SK-N-MC (cell line): ENCODE measurements at regions not wholly inside any gene's neighbourhood (a gene's known extent, or its start where the extent isn't known, plus 50 kb on each side); places are given as distances from the start of the nearest gene placed in this dataset.

Experiments
- DNase-seq: peaks from one replicate; pipeline ENCODE4 v3.0.0-alpha.2; 2011; ENCODE audit warnings: low read depth, low spot score
- H3K27ac ChIP-seq: fragments of 200-600 bp; sonication (generic); 2 replicates; pipeline ENCODE4 v1.5.1; 2016; ENCODE audit warnings: mixed run types
- H3K36me3 ChIP-seq: fragments of 200-600 bp; sonication (generic); 2 replicates; pipeline ENCODE4 v1.6.1; 2017; ENCODE audit warnings: antibody characterized with exemption, low read length, mixed read lengths; ENCODE audit not compliant: insufficient read depth
- H3K4me3 ChIP-seq: fragments of 200-600 bp; sonication (generic); 2 replicates; pipeline ENCODE4 v1.5.1; 2016
- H3K9ac ChIP-seq: fragments of 200-600 bp; sonication (generic); 2 replicates; pipeline ENCODE4 v1.8.0; 2017; ENCODE audit warnings: mixed run types, mixed read lengths; ENCODE audit not compliant: insufficient read length
- H3K9me3 ChIP-seq: fragments of 200-600 bp; sonication (generic); 2 replicates; pipeline ENCODE4 v1.6.1; 2017; ENCODE audit warnings: low read depth, mild to moderate bottlenecking, antibody characterized with exemption, low read length, moderate library complexity, mixed read lengths
- EZH2 ChIP-seq: fragments of 200-600 bp; sonication (generic); IDR thresholded peaks from one replicate; pipeline ENCODE4 v1.6.1; 2017; ENCODE audit warnings: antibody characterized with exemption
- FOXP2 ChIP-seq: optimal IDR thresholded peaks from 2 replicates; pipeline ENCODE3; 2011; ENCODE audit warnings: mild to moderate bottlenecking, moderate library complexity; ENCODE audit not compliant: insufficient read depth; ENCODE audit errors: extremely low read length, control extremely low read depth
- POLR2AphosphoS5 ChIP-seq: IDR thresholded peaks from 2 replicates; pipeline ENCODE4 v1.6.1; 2012; ENCODE audit warnings: mild to moderate bottlenecking, low read depth, low read length, borderline replicate concordance

DNA sequence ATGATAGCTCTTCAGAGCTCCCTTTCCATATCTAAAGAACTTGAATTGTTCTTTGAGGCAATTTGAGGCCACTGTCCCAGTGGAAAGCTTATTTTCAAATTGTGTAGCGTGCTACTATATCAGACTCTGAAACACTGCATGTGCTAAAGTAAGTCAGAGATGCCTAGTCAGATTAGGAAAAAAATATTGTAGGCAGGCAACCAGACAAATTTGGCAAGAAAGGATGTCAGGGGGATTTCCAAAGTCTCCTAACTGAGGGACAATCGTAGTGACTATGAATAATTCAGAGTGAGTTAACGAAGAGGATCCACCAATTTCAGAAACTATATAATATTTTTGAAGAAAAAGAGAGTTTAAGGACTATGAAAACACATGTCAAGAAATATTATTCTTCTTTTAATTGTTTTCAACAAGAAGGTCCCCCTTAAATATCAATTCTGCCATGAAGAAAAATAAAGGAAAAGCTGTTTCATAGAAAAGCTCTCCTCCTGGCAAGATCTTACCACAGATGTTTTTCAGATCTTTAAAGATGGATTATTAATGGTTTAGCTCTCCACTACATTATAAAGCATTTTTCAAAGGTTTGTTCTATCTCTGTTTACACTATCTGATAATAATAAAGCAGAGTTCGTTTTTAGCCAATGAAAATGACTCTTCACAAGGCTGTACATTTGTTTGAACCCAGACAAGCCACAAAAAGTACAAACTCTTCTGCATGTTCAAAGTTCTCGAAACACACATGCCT, 273.5 kb upstream of the PTGER4 start:
- Histone ChIP-seq H3K36me3 (no peaks in the 10 kb centered on the region), H3K9me3 (no peaks in the 10 kb centered on the region), H3K4me3 (no peak overlapping the region), H3K9ac (no peak overlapping the region), H3K27ac (no peak overlapping the region)
- DNase-seq, result no peak
- TF ChIP-seq FOXP2, result no peak
- no peak for TF ChIP-seq POLR2AphosphoS5
- no peak for TF ChIP-seq EZH2

DNA sequence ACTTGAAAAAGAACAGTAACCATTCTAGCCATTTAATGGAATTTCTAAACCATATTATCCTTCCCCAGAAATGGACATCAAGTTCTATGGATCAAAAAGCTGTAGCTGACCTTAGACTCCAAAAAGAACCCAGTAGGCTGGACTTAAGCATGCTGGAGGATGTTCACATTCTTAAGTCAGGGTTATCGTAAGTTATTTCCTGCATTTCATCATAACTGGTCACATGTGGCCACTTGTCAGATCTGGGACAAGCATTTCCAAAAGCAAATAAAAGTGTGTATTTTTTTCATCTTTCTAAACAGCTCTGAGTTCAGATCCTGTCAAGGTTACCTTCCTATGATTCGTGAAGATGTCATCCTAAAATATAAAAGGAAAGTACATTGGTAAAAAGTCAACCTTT, 274.5 kb upstream of the PTGER4 start:
- no peak overlapping the region for H3K27ac ChIP-seq
- DNase-seq, result no peak
- H3K9ac ChIP-seq, result no peak overlapping the region
- TF ChIP-seq EZH2 (no peak), POLR2AphosphoS5 (no peak), FOXP2 (no peak)
- no peaks in the 10 kb centered on the region for H3K9me3 ChIP-seq
- H3K4me3 ChIP-seq, result no peak overlapping the region
- no peaks in the 10 kb centered on the region for H3K36me3 ChIP-seq

DNA sequence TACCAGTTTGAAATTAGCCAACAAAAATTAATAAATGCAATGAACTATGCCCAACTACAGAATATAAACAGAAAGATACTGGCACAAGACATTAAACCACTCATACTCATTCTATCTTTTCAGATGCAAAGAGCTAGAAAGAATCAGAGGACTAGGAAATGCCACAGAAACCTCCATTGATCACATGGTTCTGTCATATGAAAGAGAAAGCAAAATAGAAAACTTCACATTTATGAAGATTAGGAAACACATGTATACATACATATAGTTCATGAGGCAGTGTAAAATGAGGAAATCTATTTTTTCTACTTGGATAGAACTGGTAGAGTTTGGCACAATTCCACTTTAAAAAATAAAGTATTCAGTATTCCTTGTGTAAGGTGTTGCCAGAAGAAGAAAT, 275.1 kb upstream of the PTGER4 start:
- Histone ChIP-seq H3K4me3 (no peak overlapping the region), H3K27ac (no peak overlapping the region), H3K9ac (no peak overlapping the region), H3K9me3 (no peaks in the 10 kb centered on the region), H3K36me3 (no peaks in the 10 kb centered on the region)
- DNase-seq, result no peak
- no peak for TF ChIP-seq EZH2

DNA sequence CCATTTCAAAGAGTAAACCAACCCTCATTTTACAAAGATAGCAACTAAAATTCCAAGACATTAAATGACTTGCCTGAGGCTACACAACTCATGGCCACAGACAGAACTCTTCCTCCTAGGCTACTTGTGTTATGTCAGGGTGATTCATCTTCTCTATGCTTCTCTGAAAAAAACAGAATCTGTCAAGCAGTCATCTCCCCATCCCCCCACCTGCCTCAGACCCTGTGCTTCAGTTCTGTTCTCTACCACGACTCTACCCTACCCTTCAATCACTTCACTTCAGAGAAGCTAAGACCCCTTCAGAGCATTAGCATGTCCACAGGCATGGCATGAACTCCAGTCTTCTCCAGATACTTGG, 277.7 kb upstream of the PTGER4 start:
- Histone ChIP-seq H3K9ac (no peak overlapping the region), H3K36me3 (no peaks in the 10 kb centered on the region), H3K4me3 (no peak overlapping the region), H3K9me3 (no peaks in the 10 kb centered on the region), H3K27ac (no peak overlapping the region)
- TF ChIP-seq FOXP2, result no peak
- no peak for TF ChIP-seq EZH2
- no peak for TF ChIP-seq POLR2AphosphoS5
- no peak for DNase-seq

DNA sequence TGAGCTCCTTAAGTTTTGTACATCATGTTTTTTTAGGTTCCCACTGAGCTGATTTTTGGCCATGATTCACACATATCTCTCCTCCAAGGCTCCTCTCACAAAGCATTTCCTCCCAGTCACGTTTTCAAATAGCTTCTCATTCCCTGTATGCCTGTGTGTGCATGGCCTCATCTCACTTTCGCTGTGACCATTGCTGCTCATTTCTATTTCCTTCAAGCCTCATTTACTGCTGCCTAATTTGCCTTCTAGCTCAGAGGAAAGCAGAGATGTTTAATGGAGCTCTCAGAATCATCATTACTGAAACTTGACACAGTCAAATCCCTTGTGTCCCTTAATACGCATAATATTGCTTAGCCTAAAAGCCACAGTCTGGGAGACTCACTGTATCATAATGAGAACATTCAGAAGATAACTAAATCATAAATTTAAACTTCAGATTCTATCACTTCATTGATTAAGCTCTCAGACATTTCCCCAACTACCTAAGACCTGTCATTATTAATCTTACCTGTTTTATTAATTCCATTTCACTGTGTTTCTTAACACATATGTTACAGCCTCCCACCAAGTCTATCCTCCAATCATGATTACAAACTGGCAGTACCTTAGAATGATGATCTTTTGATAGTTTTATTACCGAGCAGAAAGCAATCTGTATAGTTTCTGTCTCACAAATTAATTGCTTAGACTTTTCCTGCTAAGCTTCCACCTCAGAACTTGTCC, 278.3 kb upstream of the PTGER4 start:
- H3K36me3 ChIP-seq, result no peaks in the 10 kb centered on the region
- H3K4me3 ChIP-seq, result no peak overlapping the region
- TF ChIP-seq EZH2, result no peak
- TF ChIP-seq POLR2AphosphoS5, result no peak
- no peak for TF ChIP-seq FOXP2
- no peak overlapping the region for H3K27ac ChIP-seq
- H3K9ac ChIP-seq, result no peak overlapping the region
- no peak for DNase-seq
- H3K9me3 ChIP-seq, result no peaks in the 10 kb centered on the region

DNA sequence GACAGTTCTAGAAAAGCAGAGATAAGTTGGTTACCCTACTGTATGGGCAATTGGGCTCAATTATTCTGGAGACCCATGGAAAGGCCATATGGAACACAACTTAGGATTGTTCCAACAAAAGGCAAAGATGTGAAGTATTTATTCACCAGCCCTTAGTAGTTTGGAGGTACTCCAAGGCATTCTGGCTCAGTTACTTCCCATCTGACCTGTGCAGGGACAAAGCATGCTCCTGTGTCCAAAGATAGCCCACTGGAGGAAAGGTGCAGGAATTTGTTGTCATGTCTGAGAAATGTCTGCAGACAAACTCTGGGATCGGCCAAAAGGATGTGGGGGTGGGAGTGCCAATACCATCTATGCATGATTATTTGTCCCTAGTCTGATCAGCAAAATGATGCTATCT, 279.5 kb upstream of the PTGER4 start:
- no peak for DNase-seq
- no peak overlapping the region for H3K9ac ChIP-seq

DNA sequence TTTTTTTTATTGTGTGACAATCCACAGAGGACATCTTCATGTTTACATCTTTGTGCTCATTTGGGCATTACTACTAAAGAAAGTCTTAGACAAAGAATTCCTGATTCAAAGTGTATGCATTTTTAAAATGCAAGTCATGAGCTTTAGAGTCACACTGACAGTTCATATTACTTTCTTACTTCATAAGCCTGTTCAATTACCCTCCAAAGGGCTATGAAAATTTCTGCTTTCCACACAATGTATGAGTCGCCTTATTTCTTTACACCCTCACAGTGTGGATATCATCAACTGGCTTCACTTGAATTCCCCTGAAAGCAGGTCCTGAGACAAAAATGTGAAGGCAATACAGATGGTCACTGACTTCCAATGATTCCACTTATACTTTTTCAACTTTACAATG, 280.4 kb upstream of the PTGER4 start:
- Histone ChIP-seq H3K36me3 (no peaks in the 10 kb centered on the region), H3K4me3 (no peak overlapping the region), H3K9ac (no peak overlapping the region), H3K9me3 (no peaks in the 10 kb centered on the region), H3K27ac (no peak overlapping the region)
- no peak for TF ChIP-seq FOXP2
- DNase-seq, result no peak

More for the DNA sequence above, 279.5 kb upstream of the PTGER4 start:
- no peak for TF ChIP-seq EZH2
- TF ChIP-seq POLR2AphosphoS5, result no peak
- TF ChIP-seq FOXP2, result no peak
- Histone ChIP-seq H3K4me3 (no peak overlapping the region), H3K9me3 (no peaks in the 10 kb centered on the region), H3K27ac (no peak overlapping the region), H3K36me3 (no peaks in the 10 kb centered on the region)

DNA sequence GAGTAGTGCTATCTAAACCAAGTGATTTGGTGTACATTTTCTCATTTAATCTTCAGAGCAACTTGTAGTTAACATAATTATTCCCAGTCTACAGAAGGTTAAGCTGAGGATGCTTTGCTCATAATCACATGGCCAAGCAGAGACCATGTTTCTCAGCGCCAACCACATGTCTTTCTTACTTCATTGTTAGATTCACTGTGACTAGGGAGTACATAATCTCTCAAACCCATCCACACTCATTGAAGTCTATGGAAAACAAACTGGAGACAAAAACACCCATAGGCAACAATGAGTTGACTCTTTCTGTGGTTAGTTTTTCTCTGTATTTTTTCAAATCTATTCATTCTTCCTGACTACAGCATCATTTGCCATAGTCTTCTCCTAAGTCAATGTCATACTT, 281.7 kb upstream of the PTGER4 start:
- Histone ChIP-seq H3K27ac (no peak overlapping the region), H3K9ac (no peak overlapping the region), H3K36me3 (no peaks in the 10 kb centered on the region), H3K9me3 (no peaks in the 10 kb centered on the region), H3K4me3 (no peak overlapping the region)
- DNase-seq, result no peak
- TF ChIP-seq EZH2, result no peak
- no peak for TF ChIP-seq POLR2AphosphoS5
- TF ChIP-seq FOXP2, result no peak

DNA sequence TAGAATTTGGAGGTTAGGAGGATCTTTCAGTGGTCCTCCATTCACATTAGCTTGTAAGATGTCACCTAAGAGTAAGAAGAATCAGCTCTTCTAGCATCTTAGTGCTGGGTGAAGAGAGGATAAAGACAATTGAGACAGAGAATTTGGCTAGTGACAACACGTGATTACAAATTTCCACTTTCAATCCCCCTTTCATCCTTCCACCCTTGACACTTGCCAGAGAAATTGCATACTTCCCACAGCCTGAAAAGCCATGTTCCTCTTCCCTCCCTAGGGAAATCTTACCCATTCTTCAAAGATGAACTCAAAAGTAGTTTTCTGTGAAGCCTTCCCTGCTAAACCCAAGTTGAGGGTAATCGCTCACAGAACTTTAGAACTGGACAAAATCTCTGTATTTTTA, 282.6 kb upstream of the PTGER4 start:
- Histone ChIP-seq H3K36me3 (no peaks in the 10 kb centered on the region), H3K27ac (no peak overlapping the region), H3K9me3 (no peaks in the 10 kb centered on the region), H3K9ac (no peak overlapping the region), H3K4me3 (no peak overlapping the region)
- no peak for TF ChIP-seq EZH2
- no peak for TF ChIP-seq FOXP2
- no peak for TF ChIP-seq POLR2AphosphoS5
- no peak for DNase-seq
